HEK293 (cell line): ENCODE measurements at regions not wholly inside any gene's neighbourhood (a gene's known extent, or its start where the extent isn't known, plus 50 kb on each side); places are given as distances from the start of the nearest gene placed in this dataset.

Source experiments
- CTCF ChIA-PET: fragments of 350-600 bp; formaldehyde crosslinking; extraction: SDS; loops from one replicate; lab custom pipeline; 2021; ENCODE audit warnings: antibody characterized with exemption; lab: Yijun Ruan, JAX
- POLR2A ChIA-PET: fragments of 300-600 bp; formaldehyde crosslinking; extraction: SDS; loops from one replicate; lab custom pipeline; 2020; ENCODE audit warnings: antibody characterized with exemption, inconsistent platforms; lab: Yijun Ruan, JAX
- H3K27ac ChIP-seq: fragments of 200-500 bp; sonication (Bioruptor generic); 2 replicates; pipeline ENCODE4 v1.5.1; 2014; ENCODE audit warnings: low read depth, low read length, control low read depth, inconsistent platforms; ENCODE audit errors: extremely low read depth
- H3K36me3 ChIP-seq, 2 experiments: fragments of 200-500 bp in 1 of 2; sonication (Bioruptor generic) in 1 of 2; 1 replicate in 1 of 2; 2 replicates in 1 of 2; pipeline ENCODE4 v1.5.1; 2014 to 2017; ENCODE audit warnings: inconsistent platforms in 2 of 2, low read length in 2 of 2; ENCODE audit not compliant: control insufficient read depth in 2 of 2, insufficient read depth in 1 of 2
- H3K4me1 ChIP-seq: fragments of 200-500 bp; sonication (Bioruptor generic); 2 replicates; pipeline ENCODE4 v1.5.1; 2014; ENCODE audit warnings: mild to moderate bottlenecking, low read length, inconsistent platforms; ENCODE audit not compliant: control insufficient read depth, insufficient read depth
- H3K4me3 ChIP-seq: 2 replicates; pipeline ENCODE4 v1.5.1; 2011; ENCODE audit warnings: low read depth, mild to moderate bottlenecking, control low read depth, low read length, moderate library complexity
- H3K9me3 ChIP-seq: fragments of 200-500 bp; sonication (Bioruptor generic); 2 replicates; pipeline ENCODE4 v1.5.1; 2014; ENCODE audit warnings: low read depth, low read length, inconsistent platforms; ENCODE audit not compliant: control insufficient read depth, insufficient read depth
- SCRT1 ChIP-seq: fragments of 450-650 bp; formaldehyde crosslinking; IDR thresholded peaks from 2 replicates; pipeline ENCODE4 v1.5.1; 2016; ENCODE audit warnings: missing biosample characterization, missing genetic modification characterization, borderline replicate concordance
- SCRT2 ChIP-seq: fragments of 450-650 bp; formaldehyde crosslinking; IDR thresholded peaks from 2 replicates; pipeline ENCODE4 v1.5.1; 2016; ENCODE audit warnings: missing biosample characterization, missing genetic modification characterization
- TRIM28 ChIP-seq: IDR thresholded peaks from 2 replicates; pipeline ENCODE4 v1.6.1; 2011; ENCODE audit warnings: low read length, control low read depth, borderline replicate concordance
- YY1 ChIP-seq: fragments of 450-650 bp; formaldehyde crosslinking; IDR thresholded peaks from 2 replicates; pipeline ENCODE4 v1.5.1; 2018; ENCODE audit warnings: missing biosample characterization, missing genetic modification characterization
- ZFP69B ChIP-seq: fragments of 450-650 bp; formaldehyde crosslinking; IDR thresholded peaks from 2 replicates; pipeline ENCODE4 v1.5.1; 2016; ENCODE audit warnings: missing biosample characterization, missing genetic modification characterization
- ZNF148 ChIP-seq: fragments of 450-650 bp; formaldehyde crosslinking; IDR thresholded peaks from 2 replicates; pipeline ENCODE4 v1.5.0; 2017; ENCODE audit warnings: missing biosample characterization, missing genetic modification characterization, borderline replicate concordance
- ZNF362 ChIP-seq: fragments of 450-650 bp; formaldehyde crosslinking; IDR thresholded peaks from 2 replicates; pipeline ENCODE4 v1.5.1; 2016; ENCODE audit warnings: missing biosample characterization, missing genetic modification characterization
- ZNF449 ChIP-seq: fragments of 450-650 bp; formaldehyde crosslinking; IDR thresholded peaks from 2 replicates; pipeline ENCODE4 v1.5.1; 2017; ENCODE audit warnings: missing biosample characterization, mild to moderate bottlenecking, missing genetic modification characterization, moderate library complexity
- ZNF518A ChIP-seq: fragments of 450-650 bp; formaldehyde crosslinking; conservative IDR thresholded peaks from 2 replicates; pipeline ENCODE4 v1.5.1; 2016; ENCODE audit warnings: low read depth, missing biosample characterization, missing genetic modification characterization
- ZNF660 ChIP-seq: fragments of 450-650 bp; IDR thresholded peaks from 2 replicates; pipeline ENCODE4 v1.5.1; 2018; ENCODE audit warnings: missing biosample characterization, mild to moderate bottlenecking, missing genetic modification characterization
- ZNF76 ChIP-seq: fragments of 450-650 bp; formaldehyde crosslinking; IDR thresholded peaks from 2 replicates; pipeline ENCODE4; 2016; ENCODE audit warnings: low read depth, missing biosample characterization, missing genetic modification characterization, borderline replicate concordance
- ZNF768 ChIP-seq: fragments of 450-650 bp; formaldehyde crosslinking; IDR thresholded peaks from 2 replicates; pipeline ENCODE4 v1.5.1; 2018; ENCODE audit warnings: missing biosample characterization, mild to moderate bottlenecking, missing genetic modification characterization
- ZNF791 ChIP-seq: fragments of 450-650 bp; formaldehyde crosslinking; IDR thresholded peaks from 2 replicates; pipeline ENCODE4 v1.5.1; 2016; ENCODE audit warnings: missing biosample characterization, missing genetic modification characterization
- ZSCAN18 ChIP-seq: fragments of 450-650 bp; formaldehyde crosslinking; IDR thresholded peaks from 2 replicates; pipeline ENCODE4 v1.5.1; 2016; ENCODE audit warnings: missing biosample characterization, missing genetic modification characterization

GRCh38 chr11:64490562-64491216, 65.1 kb upstream of the SLC22A11 start:
- H3K4me3 ChIP-seq = no peak overlapping the region
- no peak for TF ChIP-seq ZNF76 (tag by site-specific recombination)
- TF ChIP-seq TRIM28 = no peak
- no peak for TF ChIP-seq ZNF449 (tag by site-specific recombination)
- no peak for TF ChIP-seq ZNF768 (tag by site-specific recombination)
- TF ChIP-seq SCRT2 (tag by site-specific recombination) = peak; percentile 59
- 0 out of 2 replicates have a peak, but pooled peaks have one; percentile 23 for TF ChIP-seq SCRT1 (tag by site-specific recombination)
- TF ChIP-seq, all 188 proteins: peak for 2
- Histone ChIP-seq H3K27ac (no peak overlapping the region), H3K9me3 (no peaks in the 10 kb centered on the region), H3K36me3 (no peaks in the 10 kb centered on the region), H3K4me1 (no peaks in the 10 kb centered on the region)
- ChIA-PET POLR2A (no interaction called here), CTCF (interaction anchor here (0.5 to 7.7 kb wide), 19 partner anchors 7 to 235 kb away, joined by 3 to 90 read pairs (median 5); partner anchors contain the start of gene ESRRA)

- POLR2A ChIA-PET = no interaction called here
- TF ChIP-seq ZNF660 (tag by site-specific recombination) = no peak
- Histone ChIP-seq H3K36me3 (no peaks in the 10 kb centered on the region), H3K4me1 (no peaks in the 10 kb centered on the region), H3K4me3 (no peak overlapping the region), H3K27ac (no peak overlapping the region), H3K9me3 (no peaks in the 10 kb centered on the region)
- CTCF ChIA-PET = interaction anchor here (1.6 to 7.7 kb wide), 2 partner anchors 160 to 196 kb away, joined by 5 to 90 read pairs; no protein-coding TSS in a partner anchor
Observed at GRCh38 chr11:64492561-64492960, 63.2 kb upstream of the SLC22A11 start.

- Histone ChIP-seq H3K4me1 (no peaks in the 10 kb centered on the region), H3K36me3 (no peaks in the 10 kb centered on the region), H3K27ac (no peak overlapping the region), H3K9me3 (no peaks in the 10 kb centered on the region), H3K4me3 (no peak overlapping the region)
- POLR2A ChIA-PET = no interaction called here
- CTCF ChIA-PET = interaction anchor here (1.0 to 1.9 kb wide), 3 partner anchors 9 to 49 kb away, joined by 3 to 7 read pairs (median 6); no protein-coding TSS in a partner anchor
- TF ChIP-seq ZNF362 (tag by site-specific recombination) (no peak), ZFP69B (tag by site-specific recombination) (no peak), ZNF768 (tag by site-specific recombination) (no peak), ZNF518A (no peak), YY1 (tag by site-specific recombination) (no peak), ZNF791 (tag by site-specific recombination) (no peak), ZNF148 (tag by site-specific recombination) (no peak), ZSCAN18 (tag by site-specific recombination) (no peak)
Observed at GRCh38 chr11:64498136-64498535, 57.6 kb upstream of the SLC22A11 start.
